Liver (tissue), 3 donors: ENCODE measurements at regions not wholly inside any gene's neighbourhood (a gene's known extent, or its start where the extent isn't known, plus 50 kb on each side); places are given as distances from the start of the nearest gene placed in this dataset.

Experiments
- CTCF ChIP-seq: fragments of 150-350 bp; IDR thresholded peaks from 2 replicates; pipeline ENCODE4 v1.5.1; 2017; ENCODE audit warnings: improper control_type of control experiment, low read depth, low read length; ENCODE audit not compliant: missing input control
- EGR1 ChIP-seq, 2 donors: IDR thresholded peaks; 2 replicates each; pipeline ENCODE4 v1.6.1; 2016 to 2018; ENCODE audit warnings: antibody characterized with exemption in 2 of 2, low read depth in 2 of 2
- FOXA1 ChIP-seq: IDR thresholded peaks from 2 replicates; pipeline ENCODE4 v1.6.1; 2016; ENCODE audit warnings: antibody characterized with exemption
- FOXA2 ChIP-seq: IDR thresholded peaks from 2 replicates; pipeline ENCODE4 v1.6.1; 2016; ENCODE audit warnings: antibody characterized with exemption
- GABPA ChIP-seq, 2 donors: IDR thresholded peaks in 1 of 2; conservative IDR thresholded peaks in 1 of 2; 2 replicates each; pipeline ENCODE4 v1.6.1; 2016; ENCODE audit warnings: antibody characterized with exemption in 2 of 2, mild to moderate bottlenecking in 1 of 2, moderate library complexity in 1 of 2
- HNF4G ChIP-seq: IDR thresholded peaks from 2 replicates; pipeline ENCODE4 v1.6.1; 2016; ENCODE audit warnings: antibody characterized with exemption
- JUND ChIP-seq, 2 donors: IDR thresholded peaks; 2 replicates each; pipeline ENCODE4 v1.6.1; 2016; ENCODE audit warnings: antibody characterized with exemption in 2 of 2
- MAX ChIP-seq: IDR thresholded peaks from 2 replicates; pipeline ENCODE4 v1.6.1; 2016; ENCODE audit warnings: antibody characterized with exemption
- RAD21 ChIP-seq, 2 donors: IDR thresholded peaks; 2 replicates each; pipeline ENCODE4 v1.6.1; 2016; ENCODE audit warnings: antibody characterized with exemption in 2 of 2, mild to moderate bottlenecking in 2 of 2
- SP1 ChIP-seq: IDR thresholded peaks from 2 replicates; pipeline ENCODE4 v1.6.1; 2018; ENCODE audit warnings: antibody characterized with exemption, mild to moderate bottlenecking
- TAF1 ChIP-seq: conservative IDR thresholded peaks from 2 replicates; pipeline ENCODE4 v1.6.1; 2016; ENCODE audit warnings: antibody characterized with exemption, mild to moderate bottlenecking
- YY1 ChIP-seq: IDR thresholded peaks from 2 replicates; pipeline ENCODE4 v1.6.1; 2016; ENCODE audit warnings: antibody characterized with exemption, mild to moderate bottlenecking
- TF ChIP-seq, protein P1 (sequence below): IDR thresholded peaks from 2 replicates; pipeline ENCODE4 v1.6.1; 2016; ENCODE audit warnings: antibody characterized with exemption
- donor health status: healthy.
- donor health status: healthy.

DNA sequence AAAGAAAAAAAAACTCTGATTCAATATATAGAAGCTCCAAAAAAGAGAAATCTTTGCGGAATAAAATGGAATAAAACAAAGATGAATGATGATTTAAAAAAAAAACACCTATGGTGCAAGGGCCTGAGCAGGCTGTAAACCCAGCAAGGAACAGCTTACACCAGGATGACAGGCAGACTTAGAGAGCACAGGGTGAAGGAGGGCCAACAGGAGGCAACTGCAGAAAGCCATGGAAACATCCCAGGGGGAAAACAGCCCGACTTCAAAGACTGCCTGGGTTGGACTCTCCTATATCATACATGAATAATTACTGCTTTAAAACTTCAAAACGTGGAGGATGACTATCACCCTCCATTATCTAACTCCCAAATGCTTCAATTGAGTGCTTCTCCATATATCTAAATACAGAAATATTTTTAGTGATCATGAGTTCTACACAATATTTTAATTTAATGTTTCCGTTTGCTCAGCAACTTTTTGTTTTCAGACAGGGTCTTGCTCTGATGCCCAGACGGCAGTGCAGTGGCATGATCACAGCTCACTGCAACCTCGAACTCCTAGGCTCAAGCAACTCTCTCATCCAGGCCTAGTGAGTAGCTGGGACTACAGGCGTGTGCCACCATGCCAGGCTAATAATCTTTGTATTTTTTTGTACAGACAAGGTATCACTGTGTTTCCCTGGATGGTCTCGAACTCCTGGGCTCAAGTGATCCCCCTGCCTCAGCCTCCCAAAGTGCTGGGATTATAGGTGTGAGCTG, 456.2 kb downstream of the TBL1XR1 start:
- TF ChIP-seq, protein P1, sequence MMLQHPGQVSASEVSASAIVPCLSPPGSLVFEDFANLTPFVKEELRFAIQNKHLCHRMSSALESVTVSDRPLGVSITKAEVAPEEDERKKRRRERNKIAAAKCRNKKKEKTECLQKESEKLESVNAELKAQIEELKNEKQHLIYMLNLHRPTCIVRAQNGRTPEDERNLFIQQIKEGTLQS, result no peak
- TF ChIP-seq RAD21 (IDR thresholded peaks at IDR 0.05), result no peak
- TF ChIP-seq FOXA1, result no peak
- no peak for TF ChIP-seq CTCF
- TF ChIP-seq FOXA2, result no peak
- no peak for TF ChIP-seq TAF1
- TF ChIP-seq GABPA (IDR thresholded peaks at IDR 0.05 in 1 of 2, conservative IDR thresholded peaks at IDR 0.05 in 1 of 2), result no peak
- no peak for TF ChIP-seq MAX
- TF ChIP-seq HNF4G, result no peak
- TF ChIP-seq JUND (IDR thresholded peaks at IDR 0.05), result no peak
- no peak for TF ChIP-seq YY1
- TF ChIP-seq SP1, result no peak
- no peak for TF ChIP-seq EGR1 (IDR thresholded peaks at IDR 0.05; ENCODE audit: low read depth in 2 of 2)
